Activated T-cell treated with anti-CD3 and anti-CD28 coated beads, Interleukin-2, amount 50 U/mL, for 72 hours (primary cell): ENCODE measurements at regions not wholly inside any gene's neighbourhood (a gene's known extent, or its start where the extent isn't known, plus 50 kb on each side); places are given as distances from the start of the nearest gene placed in this dataset.
"Not testable (repeated sequence)": the region's sequence is repeated elsewhere in the genome, so short reads cannot be mapped to it uniquely, and the experiment has no call there.

Experiments used
- ATAC-seq, 2 donors: fragments of 150-1000 bp; cut with Tn5 transposase; replicated peaks in 1 of 2; 2 replicates each; pipeline ENCODE4 v1.10.0; 2021; ENCODE audit warnings: moderate library complexity in 2 of 2, mild to moderate bottlenecking in 1 of 2
- DNase-seq, 2 donors: peaks; one replicate each; pipeline ENCODE4 v3.0.0; 2021 to 2022; ENCODE audit warnings: mixed read lengths in 1 of 2
- H3K27ac Mint-ChIP-seq: one replicate; pipeline ENCODE4 v1.8.0; 2022; ENCODE audit warnings: mild to moderate bottlenecking, moderate library complexity, mixed read lengths
- H3K27me3 Mint-ChIP-seq: one replicate; pipeline ENCODE4 v1.8.0; 2022; ENCODE audit warnings: low read depth, mixed read lengths
- H3K36me3 Mint-ChIP-seq, 2 donors: one replicate each; pipeline ENCODE4 v1.8.0; 2022; ENCODE audit warnings: mixed read lengths in 2 of 2, mild to moderate bottlenecking in 1 of 2; ENCODE audit not compliant: insufficient read depth in 2 of 2
- H3K4me1 Mint-ChIP-seq: one replicate; pipeline ENCODE4 v1.8.0; 2022; ENCODE audit warnings: low read depth, mixed read lengths
- H3K4me3 Mint-ChIP-seq, 2 donors: one replicate each; pipeline ENCODE4 v1.8.0; 2022; ENCODE audit warnings: mild to moderate bottlenecking in 2 of 2, mixed read lengths in 2 of 2, moderate library complexity in 2 of 2
- H3K9me3 Mint-ChIP-seq, 2 donors: one replicate each; pipeline ENCODE4 v1.8.0; 2022; ENCODE audit warnings: mixed read lengths in 2 of 2

- H3K27me3 Mint-ChIP-seq: not testable (repeated sequence)
These were observed 144.9 kb downstream of the IGLL1 start for GRCh38 chr22:23435186-23435585.

DNA sequence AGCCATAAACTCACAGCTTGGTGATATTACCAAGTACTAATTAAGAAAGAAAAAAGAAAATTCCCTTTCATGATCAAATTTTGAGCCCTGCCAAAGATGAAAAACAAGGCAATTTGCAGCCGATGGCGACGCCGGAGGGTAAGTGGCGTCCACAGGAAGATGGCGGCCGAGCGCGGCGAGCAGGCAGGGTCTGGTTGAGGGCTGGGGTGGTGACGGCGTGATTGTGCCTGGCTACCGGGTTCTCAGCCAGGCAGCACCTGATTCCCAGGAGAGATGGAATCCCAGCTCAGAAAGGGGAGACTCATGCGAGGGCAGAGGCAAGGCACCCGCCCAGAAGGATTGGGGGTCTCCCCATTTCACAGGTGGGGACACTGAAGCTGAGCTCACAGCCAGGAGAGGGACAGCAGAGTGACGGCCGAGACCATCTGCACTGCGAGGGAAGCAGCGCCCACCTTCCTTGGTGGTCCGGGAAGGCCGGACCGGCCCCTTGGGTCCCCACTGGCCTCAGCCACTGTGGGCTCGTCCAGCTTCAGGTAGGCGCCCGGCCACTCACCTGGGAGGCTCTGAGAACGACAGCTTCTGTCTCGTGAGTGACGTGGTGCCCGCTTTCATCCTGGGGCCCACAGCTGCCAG is 145.8 kb downstream of the IGLL1 start:
- not testable (repeated sequence) for DNase-seq, H3K4me3 Mint-ChIP-seq, ATAC-seq, H3K27ac Mint-ChIP-seq, H3K27me3 Mint-ChIP-seq, H3K9me3 Mint-ChIP-seq, H3K4me1 Mint-ChIP-seq
- peaks cover 6 to 11% of the 10 kb centered on the region in 2 donors for H3K36me3 Mint-ChIP-seq

More at GRCh38 chr22:23435186-23435585, 144.9 kb downstream of the IGLL1 start:
- not testable (repeated sequence) for H3K27ac Mint-ChIP-seq, DNase-seq, H3K9me3 Mint-ChIP-seq, H3K4me1 Mint-ChIP-seq, H3K36me3 Mint-ChIP-seq, H3K4me3 Mint-ChIP-seq, ATAC-seq

- Mint-ChIP-seq H3K4me3 (peak overlapping the region; percentile 66 to 71), H3K36me3 (peaks cover 6 to 13% of the 10 kb centered on the region in 2 donors)
- not testable (repeated sequence) for H3K4me1 Mint-ChIP-seq, H3K27me3 Mint-ChIP-seq, H3K9me3 Mint-ChIP-seq, H3K27ac Mint-ChIP-seq
- ATAC-seq (peak; percentile 94 to 96), DNase-seq (peak; percentile 31 to 50)
These were observed 146.7 kb downstream of the IGLL1 start for GRCh38 chr22:23433127-23434005.

- ATAC-seq, H3K27ac Mint-ChIP-seq, H3K4me1 Mint-ChIP-seq, DNase-seq, H3K27me3 Mint-ChIP-seq: not testable (repeated sequence)
- Mint-ChIP-seq H3K9me3 (peaks cover 5 to 11% of the 10 kb centered on the region in 2 donors), H3K4me3 (peak overlapping the region; percentile 66 to 71), H3K36me3 (peaks cover 6 to 13% of the 10 kb centered on the region in 2 donors)
These were observed 147.4 kb downstream of the IGLL1 start for GRCh38 chr22:23432719-23433118.

DNA sequence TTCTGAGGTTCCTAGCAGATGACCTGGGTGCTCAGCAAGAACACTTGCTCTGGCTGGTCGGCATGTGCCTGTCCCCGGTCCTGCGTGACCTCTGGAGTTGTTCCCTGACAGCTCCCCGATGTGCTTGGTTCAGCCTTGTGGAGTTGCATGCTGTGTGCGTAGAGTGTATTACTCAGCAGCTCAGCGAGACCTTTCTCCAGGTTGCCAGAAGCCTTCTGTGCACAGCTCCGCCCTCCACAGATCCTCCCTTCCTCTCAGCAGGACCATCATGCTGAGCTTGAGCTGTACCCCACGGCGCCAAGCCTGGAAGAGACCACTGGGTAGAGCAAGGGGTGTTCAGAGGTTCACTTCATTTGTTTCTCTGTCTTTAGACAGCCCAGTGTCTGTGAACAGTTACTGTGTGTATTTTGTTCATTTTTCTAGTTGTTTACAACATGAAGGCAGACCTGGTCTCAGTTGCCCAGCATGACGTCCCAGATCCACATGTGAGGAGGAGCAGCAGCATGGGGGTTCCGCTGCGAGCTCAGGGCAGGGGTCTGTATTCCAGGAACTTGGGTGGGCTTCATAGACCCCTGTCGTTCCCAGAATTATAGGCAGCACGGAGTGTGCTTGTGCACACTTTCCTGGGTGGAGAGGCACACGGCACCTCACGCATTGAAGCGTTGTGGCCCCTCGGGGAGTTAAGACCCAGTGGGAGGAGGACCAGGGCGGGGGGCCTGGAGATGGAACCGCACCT is 148.6 kb downstream of the IGLL1 start:
- H3K9me3 Mint-ChIP-seq: peaks cover 5 to 13% of the 10 kb centered on the region in 2 donors
- DNase-seq (no peak), ATAC-seq (no peak)
- peaks cover 6 to 13% of the 10 kb centered on the region in 2 donors for H3K36me3 Mint-ChIP-seq
- H3K27ac Mint-ChIP-seq: no peak overlapping the region
- H3K27me3 Mint-ChIP-seq: no peaks in the 10 kb centered on the region
- no peak overlapping the region for H3K4me3 Mint-ChIP-seq
- peaks cover 5% of the 10 kb centered on the region for H3K4me1 Mint-ChIP-seq

DNA sequence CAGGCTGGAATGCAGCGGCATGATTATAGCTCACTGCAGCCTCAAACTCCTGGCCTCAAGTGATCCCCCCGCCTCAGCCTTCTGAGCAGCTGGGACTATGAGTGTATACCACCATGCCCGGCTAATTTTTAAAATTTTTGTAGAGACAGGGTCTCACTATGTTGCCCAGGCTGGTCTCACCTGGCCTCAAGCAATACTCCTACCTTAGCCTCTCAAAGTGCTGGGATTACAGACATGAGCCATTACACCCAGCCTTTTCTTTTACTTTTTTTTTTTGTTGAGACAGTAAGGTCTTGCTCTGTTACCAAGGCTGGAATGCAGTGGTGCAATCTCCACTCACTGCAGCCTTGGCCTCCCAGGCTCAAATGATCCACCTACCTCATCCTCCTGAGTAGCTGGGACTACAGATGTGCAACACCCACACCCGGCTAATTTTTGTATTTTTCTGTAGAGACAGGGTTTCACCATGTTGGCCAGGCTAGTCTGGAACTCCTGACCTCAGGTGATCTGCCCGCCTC is 155.5 kb downstream of the IGLL1 start:
- H3K27ac Mint-ChIP-seq: peak overlapping the region; percentile 29
- H3K4me3 Mint-ChIP-seq, ATAC-seq, H3K27me3 Mint-ChIP-seq, H3K9me3 Mint-ChIP-seq, DNase-seq, H3K36me3 Mint-ChIP-seq: not testable (repeated sequence)
- peaks cover 12% of the 10 kb centered on the region for H3K4me1 Mint-ChIP-seq

DNA sequence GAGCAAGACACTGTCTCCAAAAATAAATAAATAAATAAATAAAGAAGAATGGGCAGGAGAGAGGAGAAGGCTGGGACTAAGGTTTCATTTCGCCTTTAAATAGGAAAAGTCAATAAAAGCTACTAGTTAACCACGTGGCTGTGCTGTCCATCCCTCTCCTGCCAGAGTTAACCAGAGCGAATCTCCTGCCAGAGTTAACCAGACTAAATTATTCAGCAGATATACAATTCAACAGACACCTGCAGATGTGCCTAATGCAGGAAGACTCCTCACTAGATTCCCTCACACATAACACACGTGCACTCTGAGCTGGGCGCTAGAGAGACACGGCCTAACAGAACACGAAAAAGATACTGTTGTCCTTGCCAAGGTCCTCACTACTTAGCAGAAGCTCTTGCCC is 156.1 kb downstream of the IGLL1 start:
- DNase-seq (no peak), ATAC-seq (no peak)
- no peaks in the 10 kb centered on the region for H3K36me3 Mint-ChIP-seq
- H3K4me1 Mint-ChIP-seq: peaks cover 12% of the 10 kb centered on the region
- H3K9me3 Mint-ChIP-seq: peaks cover 0 to 3% of the 10 kb centered on the region in 2 donors
- H3K27ac Mint-ChIP-seq: no peak overlapping the region
- no peaks in the 10 kb centered on the region for H3K27me3 Mint-ChIP-seq
- H3K4me3 Mint-ChIP-seq: no peak overlapping the region

GRCh38 chr22:23422281-23422680 is 157.8 kb downstream of the IGLL1 start:
- H3K9me3 Mint-ChIP-seq, H3K36me3 Mint-ChIP-seq, H3K27ac Mint-ChIP-seq, DNase-seq, ATAC-seq, H3K4me3 Mint-ChIP-seq, H3K27me3 Mint-ChIP-seq: not testable (repeated sequence)
- peaks cover 12% of the 10 kb centered on the region for H3K4me1 Mint-ChIP-seq

GRCh38 chr22:23421300-23421699 is 158.8 kb downstream of the IGLL1 start:
- H3K4me3 Mint-ChIP-seq, H3K27ac Mint-ChIP-seq, H3K36me3 Mint-ChIP-seq: not testable (repeated sequence)

GRCh38 chr22:23419931-23420330 is 160.2 kb downstream of the IGLL1 start:
- no peak overlapping the region for H3K27ac Mint-ChIP-seq
- H3K9me3 Mint-ChIP-seq: no peaks in the 10 kb centered on the region
- DNase-seq (no peak), ATAC-seq (no peak)
- no peaks in the 10 kb centered on the region for H3K36me3 Mint-ChIP-seq
- no peaks in the 10 kb centered on the region for H3K4me1 Mint-ChIP-seq
- H3K4me3 Mint-ChIP-seq: no peak overlapping the region
- no peaks in the 10 kb centered on the region for H3K27me3 Mint-ChIP-seq

More at GRCh38 chr22:23421300-23421699, 158.8 kb downstream of the IGLL1 start:
- DNase-seq, H3K9me3 Mint-ChIP-seq, H3K4me1 Mint-ChIP-seq, H3K27me3 Mint-ChIP-seq, ATAC-seq: not testable (repeated sequence)

DNA sequence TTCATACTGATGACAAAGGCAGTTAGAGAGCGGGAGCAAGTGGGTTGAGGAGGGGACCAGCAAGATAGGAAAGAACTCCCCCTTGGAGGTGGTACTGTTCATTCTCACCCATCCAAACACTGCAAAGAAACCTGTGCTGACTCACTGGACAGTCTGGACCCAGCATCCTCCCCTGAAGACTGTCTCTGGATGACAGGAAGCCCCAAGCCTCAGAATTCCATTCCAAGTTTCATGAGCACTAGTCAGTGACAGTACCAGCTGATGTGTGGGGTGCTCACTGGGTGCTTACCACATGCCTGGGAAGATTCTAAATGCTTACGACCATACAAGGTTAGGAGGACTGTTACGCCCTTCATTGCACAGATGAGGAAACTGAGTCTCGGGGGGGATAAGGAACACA is 160.9 kb downstream of the IGLL1 start:
- DNase-seq (no peak), ATAC-seq (no peak)
- no peaks in the 10 kb centered on the region for H3K27me3 Mint-ChIP-seq
- H3K9me3 Mint-ChIP-seq: no peaks in the 10 kb centered on the region
- no peaks in the 10 kb centered on the region for H3K36me3 Mint-ChIP-seq
- no peak overlapping the region for H3K4me3 Mint-ChIP-seq
- H3K27ac Mint-ChIP-seq: no peak overlapping the region
- no peaks in the 10 kb centered on the region for H3K4me1 Mint-ChIP-seq

GRCh38 chr22:23418159-23418788 is 161.8 kb downstream of the IGLL1 start:
- H3K4me1 Mint-ChIP-seq: no peaks in the 10 kb centered on the region
- ATAC-seq (no peak), DNase-seq (no peak)

More at GRCh38 chr22:23418159-23418788, 161.8 kb downstream of the IGLL1 start:
- H3K4me3 Mint-ChIP-seq: no peak overlapping the region
- H3K36me3 Mint-ChIP-seq: no peaks in the 10 kb centered on the region
- no peaks in the 10 kb centered on the region for H3K27me3 Mint-ChIP-seq
- no peak overlapping the region for H3K27ac Mint-ChIP-seq
- no peaks in the 10 kb centered on the region for H3K9me3 Mint-ChIP-seq
